Body of pancreas (tissue), 4 donors: ENCODE measurements at regions not wholly inside any gene's neighbourhood (a gene's known extent, or its start where the extent isn't known, plus 50 kb on each side); places are given as distances from the start of the nearest gene placed in this dataset.

Experiments
- ATAC-seq: fragments of 150-250 bp; one replicate; pipeline ENCODE4 v1.9.1; 2016
- DNase-seq, 4 donors: peaks; one replicate each; pipeline ENCODE4 v3.0.0-alpha.2; 2019
- H3K27ac ChIP-seq, 4 donors: fragments of 200-600 bp; sonication (generic); 1 replicate in 3 of 4; 2 replicates in 1 of 4; pipeline versions ENCODE4 v1.5.1 to v1.6.1; 2016 to 2019; ENCODE audit warnings: mild to moderate bottlenecking in 1 of 4, mixed read lengths in 1 of 4, moderate library complexity in 1 of 4
- H3K27me3 ChIP-seq, 2 donors: fragments of 200-600 bp; sonication (generic); one replicate each; pipeline ENCODE4 v1.6.0; 2016; ENCODE audit warnings: mild to moderate bottlenecking in 1 of 2
- H3K36me3 ChIP-seq, 2 donors: fragments of 200-600 bp; sonication (generic); replicated peaks in 1 of 2; 2 replicates each; pipeline ENCODE4 v1.5.1; 2016; ENCODE audit warnings: low read depth in 2 of 2; ENCODE audit not compliant: insufficient read depth in 1 of 2
- H3K4me1 ChIP-seq: fragments of 200-600 bp; sonication (generic); one replicate; pipeline ENCODE4 v1.6.0; 2016
- H3K4me3 ChIP-seq, 2 donors: fragments of 200-600 bp; sonication (generic); 1 replicate in 1 of 2; 2 replicates in 1 of 2; pipeline ENCODE4 v1.5.1; 2016 to 2019
- H3K9me3 ChIP-seq, 3 donors: fragments of 200-600 bp; sonication (generic); 1 replicate in 2 of 3; 2 replicates in 1 of 3; pipeline ENCODE4 v1.5.1; 2016
- POLR2A ChIP-seq, 3 donors: fragments of 450-650 bp; IDR thresholded peaks; one replicate each; pipeline ENCODE4 v1.6.1; 2016; ENCODE audit warnings: antibody characterized with exemption in 3 of 3, mild to moderate bottlenecking in 2 of 3
- WGBS, 2 donors: methylation state at CpG; one replicate each; pipeline ENCODE4 v1.1.5; 2017; 5-methylcytosine and 5-hydroxymethylcytosine counted together
- intact Hi-C: fragments of 100-400 bp; cut with DNase I; formaldehyde crosslinking; loops from one replicate; pipeline ENCODE4 v1.15.1; 2023
- TF ChIP-seq, protein P1 (sequence below), 7 experiments: fragments of 450-650 bp in 4 of 7; fragments of 200-600 bp in 3 of 7; sonication (generic) in 3 of 7; IDR thresholded peaks; one replicate each; pipeline ENCODE4 v1.5.1; 2016 to 2019; ENCODE audit warnings: antibody characterized with exemption in 7 of 7

DNA sequence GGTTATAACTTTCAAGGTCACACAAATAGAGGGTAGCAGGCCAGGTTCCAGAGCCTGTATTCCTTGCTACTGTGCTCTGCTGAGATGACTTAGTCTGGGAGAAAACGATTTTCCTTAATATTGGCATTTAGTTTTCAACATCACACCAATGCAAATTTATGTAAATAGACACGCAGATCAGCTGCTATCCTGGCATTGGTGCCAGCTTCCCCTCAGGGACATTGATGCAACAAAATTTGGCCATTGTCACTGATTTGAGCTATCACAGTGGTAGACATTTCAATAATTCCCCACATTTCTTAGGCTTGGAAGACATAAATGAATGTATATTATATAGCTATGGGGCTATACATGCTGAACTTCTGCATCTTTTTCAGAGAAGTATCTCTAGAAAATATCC is 71.6 kb upstream of the ASTN2 start:
- TF ChIP-seq, protein P1, sequence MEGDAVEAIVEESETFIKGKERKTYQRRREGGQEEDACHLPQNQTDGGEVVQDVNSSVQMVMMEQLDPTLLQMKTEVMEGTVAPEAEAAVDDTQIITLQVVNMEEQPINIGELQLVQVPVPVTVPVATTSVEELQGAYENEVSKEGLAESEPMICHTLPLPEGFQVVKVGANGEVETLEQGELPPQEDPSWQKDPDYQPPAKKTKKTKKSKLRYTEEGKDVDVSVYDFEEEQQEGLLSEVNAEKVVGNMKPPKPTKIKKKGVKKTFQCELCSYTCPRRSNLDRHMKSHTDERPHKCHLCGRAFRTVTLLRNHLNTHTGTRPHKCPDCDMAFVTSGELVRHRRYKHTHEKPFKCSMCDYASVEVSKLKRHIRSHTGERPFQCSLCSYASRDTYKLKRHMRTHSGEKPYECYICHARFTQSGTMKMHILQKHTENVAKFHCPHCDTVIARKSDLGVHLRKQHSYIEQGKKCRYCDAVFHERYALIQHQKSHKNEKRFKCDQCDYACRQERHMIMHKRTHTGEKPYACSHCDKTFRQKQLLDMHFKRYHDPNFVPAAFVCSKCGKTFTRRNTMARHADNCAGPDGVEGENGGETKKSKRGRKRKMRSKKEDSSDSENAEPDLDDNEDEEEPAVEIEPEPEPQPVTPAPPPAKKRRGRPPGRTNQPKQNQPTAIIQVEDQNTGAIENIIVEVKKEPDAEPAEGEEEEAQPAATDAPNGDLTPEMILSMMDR (IDR thresholded peaks at IDR 0.05): no peak
- TF ChIP-seq POLR2A (IDR thresholded peaks at IDR 0.05): no peak
- no peak overlapping the region for H3K27ac ChIP-seq
- DNase-seq (no peak), ATAC-seq (no peak)
- intact Hi-C loops: loop anchor here (10.0 kb wide), 1 partner anchor 78 kb away; no protein-coding TSS in a partner anchor
- H3K36me3 ChIP-seq: no peaks in the 10 kb centered on the region
- H3K4me3 ChIP-seq: no peak overlapping the region
- peaks cover 14% of the 10 kb centered on the region for H3K4me1 ChIP-seq
- WGBS, 2 donors: 36 to 43% methylated on average over 2 of the region's 2 CpGs
- H3K9me3 ChIP-seq: no peaks in the 10 kb centered on the region
- H3K27me3 ChIP-seq: no peaks in the 10 kb centered on the region

DNA sequence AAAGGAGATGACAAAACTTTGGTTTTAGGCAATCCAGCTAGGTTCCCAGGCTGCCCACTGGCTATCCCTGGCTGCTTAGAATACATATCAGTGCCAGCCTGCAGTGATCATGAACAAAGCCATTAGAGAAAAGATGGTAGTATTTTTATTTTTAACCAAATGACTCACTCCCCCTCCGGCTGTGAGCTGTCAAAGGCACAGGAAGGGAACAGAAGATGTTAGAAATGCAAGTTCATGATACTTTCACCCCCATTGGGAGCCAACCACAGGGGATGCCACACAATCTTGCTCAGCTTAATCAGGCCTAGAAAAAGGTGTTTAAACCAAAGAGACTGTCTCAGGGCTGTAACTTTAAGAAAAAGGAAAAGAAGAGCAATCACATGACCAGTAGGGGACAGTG is 70.3 kb upstream of the ASTN2 start:
- no peaks in the 10 kb centered on the region for H3K9me3 ChIP-seq
- WGBS, 2 donors: 24 to 50% methylated on average over 1 of the region's 1 CpG
- H3K27me3 ChIP-seq: no peaks in the 10 kb centered on the region
- no peak for TF ChIP-seq POLR2A (IDR thresholded peaks at IDR 0.05)
- TF ChIP-seq, protein P1 (IDR thresholded peaks at IDR 0.05): no peak
- H3K36me3 ChIP-seq: no peaks in the 10 kb centered on the region
- intact Hi-C loops: loop anchor here (10.0 kb wide), 1 partner anchor 80 kb away; no protein-coding TSS in a partner anchor
- H3K27ac ChIP-seq: no peak overlapping the region
- H3K4me1 ChIP-seq: peaks cover 7% of the 10 kb centered on the region
- ATAC-seq: no peak
- no peak overlapping the region for H3K4me3 ChIP-seq
- no peak for DNase-seq

DNA sequence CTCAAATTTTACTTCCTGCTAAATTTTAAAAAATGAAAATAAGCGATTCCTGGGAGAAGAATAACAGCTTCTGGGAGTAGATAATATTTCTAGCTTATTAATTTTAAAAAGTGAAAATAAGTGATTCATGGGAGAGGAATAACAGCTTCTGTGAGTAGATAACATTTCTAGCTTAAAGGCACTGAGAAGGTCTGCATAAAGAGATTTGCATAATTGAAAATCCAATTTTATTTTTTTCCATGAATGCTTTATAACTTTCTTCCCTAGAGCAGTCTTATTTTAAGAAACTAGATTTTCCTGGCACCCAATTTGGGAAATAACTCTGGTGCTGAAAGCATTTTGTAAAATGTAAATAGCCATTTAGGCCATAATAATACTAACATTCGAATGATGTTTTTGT is 65.9 kb upstream of the ASTN2 start:
- intact Hi-C loops: loop anchor here (10.0 kb wide), 1 partner anchor 84 kb away; no protein-coding TSS in a partner anchor
- Histone ChIP-seq H3K27me3 (no peaks in the 10 kb centered on the region), H3K27ac (no peak overlapping the region), H3K4me1 (no peaks in the 10 kb centered on the region), H3K36me3 (no peaks in the 10 kb centered on the region), H3K4me3 (no peak overlapping the region), H3K9me3 (no peaks in the 10 kb centered on the region)
- TF ChIP-seq POLR2A (IDR thresholded peaks at IDR 0.05): no peak
- TF ChIP-seq, protein P1 (IDR thresholded peaks at IDR 0.05): no peak
- WGBS, 2 donors: 90 to 93% methylated on average over 2 of the region's 2 CpGs
- ATAC-seq (no peak), DNase-seq (no peak)

DNA sequence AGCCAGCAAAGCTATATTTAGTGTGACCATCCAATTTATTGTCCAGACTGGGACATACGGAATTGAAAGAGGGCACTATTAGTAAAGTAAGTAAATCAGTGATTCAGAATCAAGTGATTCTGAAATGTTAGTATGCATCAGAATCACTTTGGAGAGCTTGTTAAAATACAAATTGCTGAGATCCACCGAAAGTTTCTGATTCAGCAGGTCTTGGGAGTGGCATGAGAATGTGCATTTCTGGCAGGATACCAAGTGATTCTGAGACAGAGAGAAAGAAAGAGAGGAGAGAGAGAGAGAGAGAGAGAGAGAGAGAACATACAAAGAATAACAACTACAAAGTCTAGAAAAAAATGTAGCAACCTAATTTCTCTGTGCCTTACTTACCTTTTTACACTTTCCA is 65.4 kb upstream of the ASTN2 start:
- 64 to 68% methylated on average over 2 of the region's 2 CpGs for WGBS, 2 donors
- intact Hi-C loops: loop anchor here (10.0 kb wide), 1 partner anchor 85 kb away; no protein-coding TSS in a partner anchor
- DNase-seq (no peak), ATAC-seq (no peak)
- no peak overlapping the region for H3K4me3 ChIP-seq
- TF ChIP-seq, protein P1 (IDR thresholded peaks at IDR 0.05): no peak
- TF ChIP-seq POLR2A (IDR thresholded peaks at IDR 0.05): no peak
- H3K4me1 ChIP-seq: no peaks in the 10 kb centered on the region
- no peak overlapping the region for H3K27ac ChIP-seq
- no peaks in the 10 kb centered on the region for H3K9me3 ChIP-seq
- no peaks in the 10 kb centered on the region for H3K36me3 ChIP-seq
- no peaks in the 10 kb centered on the region for H3K27me3 ChIP-seq

DNA sequence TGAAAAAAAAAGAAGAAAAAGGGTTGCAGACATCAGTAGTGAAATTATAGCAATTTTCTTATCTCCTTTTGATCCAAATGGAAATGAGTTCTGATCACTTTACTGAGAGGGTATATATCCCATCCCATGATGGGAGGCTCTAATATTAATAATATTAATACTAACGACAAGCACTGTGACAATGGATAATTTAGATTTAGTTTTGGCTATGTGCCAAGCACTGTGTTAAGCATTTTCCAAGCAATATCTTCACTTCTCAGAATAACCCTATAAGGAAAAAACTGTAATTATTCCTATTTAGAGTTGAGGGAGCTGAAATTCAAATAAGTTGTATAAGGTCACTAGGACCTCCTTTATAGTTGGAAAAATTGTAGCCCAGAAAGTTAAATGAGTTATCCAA is 58.4 kb upstream of the ASTN2 start:
- no peaks in the 10 kb centered on the region for H3K9me3 ChIP-seq
- no peak overlapping the region for H3K4me3 ChIP-seq
- ATAC-seq (no peak), DNase-seq (no peak)
- intact Hi-C loops: no loop called here
- H3K4me1 ChIP-seq: no peaks in the 10 kb centered on the region
- H3K36me3 ChIP-seq: no peaks in the 10 kb centered on the region
- H3K27ac ChIP-seq: no peak overlapping the region
- WGBS, 2 donors: 73 to 76% methylated on average over 1 of the region's 1 CpG
- TF ChIP-seq POLR2A (IDR thresholded peaks at IDR 0.05): no peak
- TF ChIP-seq, protein P1 (IDR thresholded peaks at IDR 0.05): no peak
- H3K27me3 ChIP-seq: no peaks in the 10 kb centered on the region
